HEK293 (cell line): ENCODE measurements at regions not wholly inside any gene's neighbourhood (a gene's known extent, or its start where the extent isn't known, plus 50 kb on each side); places are given as distances from the start of the nearest gene placed in this dataset.

Experiments used
- OVOL3 ChIP-seq: fragments of 450-650 bp; formaldehyde crosslinking; IDR thresholded peaks from 2 replicates; pipeline ENCODE4 v1.5.1; 2016; ENCODE audit warnings: missing biosample characterization, missing genetic modification characterization
- ZNF530 ChIP-seq: fragments of 450-650 bp; formaldehyde crosslinking; IDR thresholded peaks from 2 replicates; pipeline ENCODE4 v1.5.1; 2016; ENCODE audit warnings: low read depth, missing biosample characterization, missing genetic modification characterization

- TF ChIP-seq ZNF530 (no peak), OVOL3 (tag by site-specific recombination) (no peak)
These were observed 64.9 kb upstream of the IL12B start for GRCh38 chr5:159395202-159395601.
